GM18502 (cell line): ENCODE measurements at regions not wholly inside any gene's neighbourhood (a gene's known extent, or its start where the extent isn't known, plus 50 kb on each side); places are given as distances from the start of the nearest gene placed in this dataset.
"Not testable (repeated sequence)": the region's sequence is repeated elsewhere in the genome, so short reads cannot be mapped to it uniquely, and the experiment has no call there.

Source experiments
- ATAC-seq: cut with Tn5 transposase; IDR thresholded peaks from one replicate; pipeline ENCODE4 v1.9.1; 2021; ENCODE audit warnings: mild to moderate bottlenecking; ENCODE audit not compliant: unreplicated experiment, poor library complexity

DNA sequence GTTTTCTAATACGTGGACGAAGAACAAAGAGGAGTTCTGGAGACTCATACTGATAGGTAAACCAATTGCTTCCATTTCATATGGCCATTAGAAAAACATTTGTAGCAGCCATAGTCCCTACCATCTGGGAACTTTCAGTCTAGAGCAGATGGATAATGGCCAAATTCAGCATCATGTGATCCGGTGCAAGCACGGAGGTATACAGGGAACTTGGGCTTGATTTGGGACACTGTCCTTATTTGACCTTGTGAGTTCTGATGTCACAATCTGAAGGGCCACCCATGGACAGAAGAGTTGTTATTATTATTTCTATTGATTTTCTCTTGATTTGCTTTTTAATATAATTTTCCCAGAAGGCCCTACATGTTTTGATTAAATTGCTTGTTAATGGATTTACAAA lies 154.6 kb upstream of the ZNF267 start:
- ATAC-seq, result no peak

GRCh38 chr16:31727553-31727952 lies 146.1 kb upstream of the ZNF267 start:
- no peak for ATAC-seq

DNA sequence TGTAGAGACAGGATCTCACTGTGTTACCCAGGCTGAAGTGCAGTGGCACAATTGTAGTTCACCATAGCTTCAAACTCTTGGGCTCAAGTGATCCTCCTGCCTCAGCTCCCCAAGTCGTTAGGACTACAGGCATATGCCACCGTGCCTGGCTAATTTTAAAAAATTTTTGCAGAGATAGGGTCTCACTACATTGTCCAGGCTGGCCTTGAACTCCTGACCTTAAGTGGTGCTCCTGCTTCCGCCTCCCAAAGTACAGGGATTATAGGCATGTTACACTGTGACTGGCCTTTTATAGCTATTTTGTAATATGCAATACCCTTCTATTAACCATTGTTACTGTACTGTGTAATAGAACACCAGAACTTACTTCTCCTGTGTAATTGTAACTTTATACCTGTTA lies 139.3 kb upstream of the ZNF267 start:
- ATAC-seq, result no peak

DNA sequence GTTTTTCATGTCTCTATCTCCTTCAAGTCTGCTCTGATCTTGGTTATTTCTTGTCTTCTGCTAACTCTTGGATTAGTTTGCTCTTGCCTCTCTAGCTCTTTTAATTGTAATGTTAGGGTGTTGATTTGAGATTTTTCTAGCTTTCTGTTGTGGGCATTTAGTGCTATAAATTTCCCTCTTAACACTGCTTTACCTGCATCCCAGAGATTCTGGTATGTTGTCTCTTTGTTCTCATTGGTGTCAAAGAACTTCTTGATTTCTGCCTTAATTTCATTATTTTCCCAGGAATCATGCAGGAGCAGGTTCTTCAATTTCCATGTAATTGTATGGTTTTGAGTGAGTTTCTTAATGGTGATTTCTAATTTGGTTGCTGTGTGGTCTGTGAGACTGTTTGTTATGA lies 128.5 kb upstream of the ZNF267 start:
- ATAC-seq, result not testable (repeated sequence)

GRCh38 chr16:31745900-31746299 lies 127.7 kb upstream of the ZNF267 start:
- ATAC-seq, result no peak

GRCh38 chr16:31754998-31755615 lies 118.5 kb upstream of the ZNF267 start:
- no peak for ATAC-seq

GRCh38 chr16:31764103-31764502 lies 109.5 kb upstream of the ZNF267 start:
- no peak for ATAC-seq

DNA sequence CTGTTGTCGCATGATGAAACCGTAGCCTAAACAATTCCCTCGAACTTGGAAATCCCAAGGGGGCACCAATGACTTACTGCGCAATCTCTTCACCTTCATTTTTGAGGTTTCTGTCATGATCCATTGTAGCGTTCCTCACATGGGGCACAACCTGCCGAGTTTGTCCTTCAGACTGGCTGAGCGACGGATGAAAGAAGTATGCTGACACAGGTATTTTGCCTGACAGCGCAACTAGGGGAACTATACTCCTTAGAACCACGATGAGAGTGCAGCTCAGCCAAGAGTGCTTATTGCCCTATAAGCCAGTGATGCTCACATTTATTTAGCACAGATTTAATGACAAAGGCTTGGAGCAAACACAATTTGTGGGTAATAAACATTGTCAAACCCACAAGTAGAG lies 106.3 kb upstream of the ZNF267 start:
- no peak for ATAC-seq

DNA sequence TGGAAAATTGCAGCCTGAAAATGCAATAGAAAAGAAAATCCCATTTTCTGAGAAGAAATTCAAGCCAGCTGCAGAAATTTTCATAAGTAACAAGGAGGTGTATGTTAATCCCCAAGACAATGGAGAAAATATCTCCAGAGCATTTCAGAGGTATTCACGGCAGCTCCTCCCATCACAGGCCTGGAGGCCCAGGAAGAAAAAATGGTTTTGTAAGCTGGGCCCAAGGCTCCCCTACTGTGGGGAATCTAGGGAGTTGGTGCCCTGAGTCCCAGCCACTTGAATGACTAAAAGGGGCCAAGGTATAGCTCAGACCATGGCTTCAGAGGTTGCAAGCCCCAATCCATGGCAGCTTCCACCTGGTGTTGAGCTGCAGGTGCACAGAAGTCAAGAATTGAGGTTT lies 93.3 kb upstream of the ZNF267 start:
- ATAC-seq, result no peak

- ATAC-seq, result no peak
Measured at GRCh38 chr16:31785126-31785525, 88.5 kb upstream of the ZNF267 start.

GRCh38 chr16:31807086-31807485 lies 66.5 kb upstream of the ZNF267 start:
- ATAC-seq, result no peak

GRCh38 chr16:31810863-31811262 lies 62.7 kb upstream of the ZNF267 start:
- no peak for ATAC-seq

GRCh38 chr16:31816141-31816540 lies 57.5 kb upstream of the ZNF267 start:
- ATAC-seq, result not testable (repeated sequence)

DNA sequence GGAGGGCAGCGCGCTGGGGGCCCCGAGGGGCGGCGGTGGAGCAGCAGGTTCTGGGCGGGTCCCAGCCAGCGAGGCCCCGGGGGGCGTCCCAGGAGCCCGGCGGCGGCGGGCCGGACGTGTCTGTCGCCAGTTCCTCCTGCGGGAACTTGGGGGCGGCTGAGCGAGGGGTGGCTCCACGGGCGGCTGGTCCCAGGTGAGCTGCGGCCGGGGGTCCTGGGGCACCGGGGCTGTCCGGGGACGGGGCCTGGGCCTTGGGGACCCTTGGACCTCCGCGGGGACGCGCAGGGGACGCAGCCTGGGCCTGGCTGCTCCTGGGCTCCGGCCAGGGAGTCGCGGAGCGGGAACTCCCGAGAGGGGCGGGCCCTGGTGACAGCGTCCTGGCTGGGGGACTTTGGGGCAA lies 54.2 kb upstream of the ZNF267 start:
- ATAC-seq, result no peak

GRCh38 chr16:31819948-31820347 lies 53.7 kb upstream of the ZNF267 start:
- ATAC-seq, result no peak
